ENCODE measurements at regions not wholly inside any gene's neighbourhood (a gene's known extent, or its start where the extent isn't known, plus 50 kb on each side); places are given as distances from the start of the nearest gene placed in this dataset.

DNA sequence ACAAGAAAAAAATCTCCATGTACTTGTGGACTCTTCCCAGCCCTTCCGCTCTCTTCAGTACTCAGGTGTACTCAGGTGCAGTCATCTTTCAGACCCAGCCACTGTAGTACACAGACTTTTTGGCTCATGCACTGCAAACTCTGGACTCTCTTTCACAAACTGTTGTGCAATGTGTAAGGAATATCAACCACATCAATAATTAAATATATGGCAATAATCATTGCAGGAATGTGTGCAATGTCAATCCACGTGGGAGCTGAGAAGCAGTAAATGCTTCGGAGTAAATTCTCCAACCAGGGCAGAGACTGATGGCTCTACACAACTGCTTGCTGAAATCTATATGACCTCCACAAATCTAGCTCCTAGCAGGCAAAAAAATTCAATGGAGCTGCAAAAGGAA lies 287.3 kb upstream of the COL8A1 start:
- TF ChIP-seq, protein P1, sequence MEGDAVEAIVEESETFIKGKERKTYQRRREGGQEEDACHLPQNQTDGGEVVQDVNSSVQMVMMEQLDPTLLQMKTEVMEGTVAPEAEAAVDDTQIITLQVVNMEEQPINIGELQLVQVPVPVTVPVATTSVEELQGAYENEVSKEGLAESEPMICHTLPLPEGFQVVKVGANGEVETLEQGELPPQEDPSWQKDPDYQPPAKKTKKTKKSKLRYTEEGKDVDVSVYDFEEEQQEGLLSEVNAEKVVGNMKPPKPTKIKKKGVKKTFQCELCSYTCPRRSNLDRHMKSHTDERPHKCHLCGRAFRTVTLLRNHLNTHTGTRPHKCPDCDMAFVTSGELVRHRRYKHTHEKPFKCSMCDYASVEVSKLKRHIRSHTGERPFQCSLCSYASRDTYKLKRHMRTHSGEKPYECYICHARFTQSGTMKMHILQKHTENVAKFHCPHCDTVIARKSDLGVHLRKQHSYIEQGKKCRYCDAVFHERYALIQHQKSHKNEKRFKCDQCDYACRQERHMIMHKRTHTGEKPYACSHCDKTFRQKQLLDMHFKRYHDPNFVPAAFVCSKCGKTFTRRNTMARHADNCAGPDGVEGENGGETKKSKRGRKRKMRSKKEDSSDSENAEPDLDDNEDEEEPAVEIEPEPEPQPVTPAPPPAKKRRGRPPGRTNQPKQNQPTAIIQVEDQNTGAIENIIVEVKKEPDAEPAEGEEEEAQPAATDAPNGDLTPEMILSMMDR (IDR thresholded peaks at IDR 0.05): no peak
- TF ChIP-seq POLR2A (IDR thresholded peaks at IDR 0.05): no peak

Data from esophagus squamous epithelium (tissue), 4 donors.